ENCODE measurements at regions not wholly inside any gene's neighbourhood (a gene's known extent, or its start where the extent isn't known, plus 50 kb on each side); places are given as distances from the start of the nearest gene placed in this dataset.

- DNase-seq = no peak
- no peaks in the 10 kb centered on the region for H3K4me1 Mint-ChIP-seq
- H3K4me3 Mint-ChIP-seq = no peak overlapping the region
- no peaks in the 10 kb centered on the region for H3K9me3 Mint-ChIP-seq
- peaks cover 3 to 9% (median 4%) of the 10 kb centered on the region in 3 donors for H3K27me3 Mint-ChIP-seq (ENCODE audit: low read depth in 3 of 3)
- H3K36me3 Mint-ChIP-seq = no peaks in the 10 kb centered on the region
- H3K27ac Mint-ChIP-seq = no peak overlapping the region
These were observed 194.5 kb downstream of the FOXL1 start for GRCh38 chr16:86772671-86773353.

- no peak overlapping the region for H3K4me3 Mint-ChIP-seq
- DNase-seq = no peak
- H3K27me3 Mint-ChIP-seq (ENCODE audit: low read depth in 3 of 3) = peaks cover 3 to 9% (median 4%) of the 10 kb centered on the region in 3 donors
- H3K27ac Mint-ChIP-seq = no peak overlapping the region
- no peaks in the 10 kb centered on the region for H3K4me1 Mint-ChIP-seq
- no peaks in the 10 kb centered on the region for H3K9me3 Mint-ChIP-seq
- H3K36me3 Mint-ChIP-seq = no peaks in the 10 kb centered on the region
These were observed 195.0 kb downstream of the FOXL1 start for GRCh38 chr16:86773354-86773715.

- H3K9me3 Mint-ChIP-seq = no peaks in the 10 kb centered on the region
- no peak overlapping the region for H3K4me3 Mint-ChIP-seq
- no peaks in the 10 kb centered on the region for H3K4me1 Mint-ChIP-seq
- no peak overlapping the region for H3K27ac Mint-ChIP-seq
- H3K36me3 Mint-ChIP-seq = no peaks in the 10 kb centered on the region
- H3K27me3 Mint-ChIP-seq (ENCODE audit: low read depth in 3 of 3) = peaks cover 4 to 7% (median 7%) of the 10 kb centered on the region in 3 donors
- no peak for DNase-seq
These were observed 196.6 kb downstream of the FOXL1 start for GRCh38 chr16:86774931-86775330.

GRCh38 chr16:86775511-86775921 is 197.2 kb downstream of the FOXL1 start:
- no peaks in the 10 kb centered on the region for H3K9me3 Mint-ChIP-seq
- H3K4me1 Mint-ChIP-seq = no peaks in the 10 kb centered on the region
- H3K27me3 Mint-ChIP-seq (ENCODE audit: low read depth in 3 of 3) = peaks cover 4 to 7% (median 7%) of the 10 kb centered on the region in 3 donors
- H3K4me3 Mint-ChIP-seq = no peak overlapping the region
- no peak for DNase-seq
- no peak overlapping the region for H3K27ac Mint-ChIP-seq
- H3K36me3 Mint-ChIP-seq = no peaks in the 10 kb centered on the region

GRCh38 chr16:86777381-86777946 is 199.1 kb downstream of the FOXL1 start:
- Mint-ChIP-seq H3K4me3 (no peak overlapping the region), H3K36me3 (no peaks in the 10 kb centered on the region), H3K27me3 (ENCODE audit: low read depth in 3 of 3) (peaks cover 4 to 12% (median 10%) of the 10 kb centered on the region in 3 donors), H3K9me3 (no peaks in the 10 kb centered on the region), H3K27ac (no peak overlapping the region), H3K4me1 (no peaks in the 10 kb centered on the region)
- no peak for DNase-seq

GRCh38 chr16:86778108-86778745 is 199.9 kb downstream of the FOXL1 start:
- H3K36me3 Mint-ChIP-seq = no peaks in the 10 kb centered on the region
- H3K9me3 Mint-ChIP-seq = no peaks in the 10 kb centered on the region
- peaks cover 4 to 12% (median 10%) of the 10 kb centered on the region in 3 donors for H3K27me3 Mint-ChIP-seq (ENCODE audit: low read depth in 3 of 3)
- H3K4me3 Mint-ChIP-seq = no peak overlapping the region
- H3K4me1 Mint-ChIP-seq = no peaks in the 10 kb centered on the region
- no peak for DNase-seq
- no peak overlapping the region for H3K27ac Mint-ChIP-seq

- Mint-ChIP-seq H3K4me1 (no peaks in the 10 kb centered on the region), H3K36me3 (no peaks in the 10 kb centered on the region), H3K27ac (no peak overlapping the region), H3K27me3 (ENCODE audit: low read depth in 3 of 3) (peaks cover 4 to 12% (median 10%) of the 10 kb centered on the region in 3 donors), H3K9me3 (no peaks in the 10 kb centered on the region), H3K4me3 (no peak overlapping the region)
- DNase-seq = no peak
These were observed 200.6 kb downstream of the FOXL1 start for GRCh38 chr16:86778978-86779377.

- no peaks in the 10 kb centered on the region for H3K9me3 Mint-ChIP-seq
- no peaks in the 10 kb centered on the region for H3K4me1 Mint-ChIP-seq
- H3K27ac Mint-ChIP-seq = no peak overlapping the region
- peaks cover 4 to 10% (median 5%) of the 10 kb centered on the region in 3 donors for H3K27me3 Mint-ChIP-seq (ENCODE audit: low read depth in 3 of 3)
- H3K4me3 Mint-ChIP-seq = no peak overlapping the region
- DNase-seq = no peak
- no peaks in the 10 kb centered on the region for H3K36me3 Mint-ChIP-seq
These were observed 202.7 kb downstream of the FOXL1 start for GRCh38 chr16:86781046-86781445.

GRCh38 chr16:86783636-86784626 is 205.6 kb downstream of the FOXL1 start:
- H3K27me3 Mint-ChIP-seq (ENCODE audit: low read depth in 3 of 3) = peaks cover 1 to 9% (median 5%) of the 10 kb centered on the region in 3 donors
- H3K27ac Mint-ChIP-seq = no peak overlapping the region
- H3K9me3 Mint-ChIP-seq = no peaks in the 10 kb centered on the region
- H3K4me3 Mint-ChIP-seq = no peak overlapping the region
- no peak for DNase-seq
- H3K36me3 Mint-ChIP-seq = no peaks in the 10 kb centered on the region
- no peaks in the 10 kb centered on the region for H3K4me1 Mint-ChIP-seq

GRCh38 chr16:86786338-86786737 is 208.0 kb downstream of the FOXL1 start:
- DNase-seq = no peak
- Mint-ChIP-seq H3K4me3 (no peak overlapping the region), H3K27me3 (ENCODE audit: low read depth in 3 of 3) (peaks cover 0 to 2% (median 2%) of the 10 kb centered on the region in 3 donors), H3K4me1 (no peaks in the 10 kb centered on the region), H3K27ac (no peak overlapping the region), H3K36me3 (no peaks in the 10 kb centered on the region), H3K9me3 (no peaks in the 10 kb centered on the region)

- DNase-seq = no peak
- Mint-ChIP-seq H3K4me1 (no peaks in the 10 kb centered on the region), H3K36me3 (no peaks in the 10 kb centered on the region)
These were observed 208.6 kb downstream of the FOXL1 start for GRCh38 chr16:86786994-86787393.

GRCh38 chr16:86787538-86787937 is 209.2 kb downstream of the FOXL1 start:
- Mint-ChIP-seq H3K4me3 (no peak overlapping the region), H3K36me3 (no peaks in the 10 kb centered on the region), H3K27ac (no peak overlapping the region), H3K9me3 (no peaks in the 10 kb centered on the region), H3K27me3 (ENCODE audit: low read depth in 3 of 3) (peaks cover 0 to 5% (median 2%) of the 10 kb centered on the region in 3 donors), H3K4me1 (no peaks in the 10 kb centered on the region)
- DNase-seq = no peak

More at GRCh38 chr16:86786994-86787393, 208.6 kb downstream of the FOXL1 start:
- Mint-ChIP-seq H3K4me3 (no peak overlapping the region), H3K9me3 (no peaks in the 10 kb centered on the region), H3K27me3 (ENCODE audit: low read depth in 3 of 3) (peaks cover 0 to 5% (median 2%) of the 10 kb centered on the region in 3 donors), H3K27ac (no peak overlapping the region)

- no peak for DNase-seq
- H3K27ac Mint-ChIP-seq = no peak overlapping the region
- H3K36me3 Mint-ChIP-seq = no peaks in the 10 kb centered on the region
- no peaks in the 10 kb centered on the region for H3K9me3 Mint-ChIP-seq
- H3K27me3 Mint-ChIP-seq (ENCODE audit: low read depth in 3 of 3) = peaks cover 0 to 5% (median 2%) of the 10 kb centered on the region in 3 donors
- H3K4me1 Mint-ChIP-seq = no peaks in the 10 kb centered on the region
- no peak overlapping the region for H3K4me3 Mint-ChIP-seq
These were observed 211.3 kb downstream of the FOXL1 start for GRCh38 chr16:86789621-86790051.

All from immature natural killer cell (primary cell).